HG02870 (cell line): ENCODE measurements at regions not wholly inside any gene's neighbourhood (a gene's known extent, or its start where the extent isn't known, plus 50 kb on each side); places are given as distances from the start of the nearest gene placed in this dataset.
"Not testable (repeated sequence)": the region's sequence is repeated elsewhere in the genome, so short reads cannot be mapped to it uniquely, and the experiment has no call there.

Source experiments
- ATAC-seq: cut with Tn5 transposase; IDR thresholded peaks from one replicate; pipeline ENCODE4 v1.9.1; 2021; ENCODE audit warnings: mild to moderate bottlenecking, moderate library complexity; ENCODE audit not compliant: unreplicated experiment

DNA sequence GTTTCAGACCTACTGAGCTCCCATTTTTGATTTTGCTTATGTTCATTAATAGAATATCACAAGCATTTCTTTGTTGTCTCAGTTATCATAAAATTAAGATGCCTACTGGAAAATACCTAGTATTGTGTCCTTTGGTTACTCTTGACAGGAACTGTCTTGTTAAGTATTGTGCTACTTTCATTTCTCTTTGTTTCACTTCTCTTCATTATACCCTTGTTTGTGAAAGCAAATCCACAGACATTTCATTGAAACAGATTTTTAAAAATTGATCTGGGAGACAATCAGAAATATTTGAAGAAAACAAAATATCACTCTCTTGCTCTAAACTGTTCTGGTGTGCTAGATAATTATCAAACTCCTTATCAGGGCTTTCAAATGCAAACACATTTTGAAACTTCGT is 290.5 kb upstream of the EYS start:
- ATAC-seq, result no peak

DNA sequence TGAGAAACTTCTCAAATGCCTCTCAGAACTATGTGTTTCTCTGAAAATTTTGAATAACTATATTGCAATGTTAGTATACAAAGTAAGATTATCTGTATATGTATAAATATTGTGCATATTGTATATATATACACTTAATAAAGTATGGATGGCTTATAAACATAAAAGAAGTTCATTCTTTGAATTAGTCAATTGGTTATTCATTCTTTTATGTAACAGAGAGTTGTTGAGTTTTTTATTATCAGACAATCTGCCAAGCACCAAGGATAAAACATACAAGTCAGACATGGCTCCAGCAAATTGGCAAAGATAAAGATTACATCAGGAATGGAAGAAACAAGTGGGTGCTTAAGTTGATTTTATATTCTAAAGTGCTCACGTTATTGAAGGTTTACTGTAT is 289.1 kb upstream of the EYS start:
- ATAC-seq, result no peak

DNA sequence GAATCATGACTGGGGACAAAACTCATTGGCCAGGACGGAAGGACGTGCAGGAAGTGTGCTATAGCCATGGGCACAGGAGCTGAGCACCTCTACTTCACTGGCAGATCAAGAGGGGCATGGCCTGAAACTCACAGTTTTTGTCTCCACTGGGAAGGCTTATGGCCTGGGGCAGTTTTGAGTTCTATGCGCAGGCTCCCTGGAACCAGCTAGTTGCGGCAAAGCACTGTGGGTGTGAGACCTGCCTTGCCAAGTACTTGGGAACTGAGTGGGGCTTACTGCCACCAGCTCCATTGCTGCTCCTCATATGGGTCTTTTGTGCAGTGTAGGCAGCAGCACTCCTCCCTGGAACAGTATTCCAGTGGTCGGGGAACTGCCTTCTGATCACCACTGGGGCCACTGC is 282.6 kb upstream of the EYS start:
- no peak for ATAC-seq

DNA sequence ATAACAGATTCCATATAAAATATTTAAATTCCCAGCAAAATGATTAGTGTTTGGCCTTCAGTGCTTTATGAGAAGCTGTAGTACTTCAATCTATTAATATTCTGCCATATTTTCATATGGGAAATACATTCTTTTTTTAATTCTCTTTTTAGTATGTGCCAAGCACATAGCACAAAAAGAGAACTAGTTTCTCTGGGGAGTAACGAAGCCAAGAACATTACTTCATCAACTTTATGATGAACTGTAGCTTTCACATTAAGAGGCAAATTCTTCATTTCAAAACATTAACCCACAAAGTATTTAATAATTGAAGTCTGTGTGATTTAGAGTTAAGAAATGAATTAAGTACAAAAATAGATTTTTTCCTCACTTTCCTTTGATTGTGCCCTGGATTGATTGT is 281.0 kb upstream of the EYS start:
- ATAC-seq, result no peak

- ATAC-seq, result no peak
These were observed 277.1 kb upstream of the EYS start for GRCh38 chr6:65984089-65984488.

DNA sequence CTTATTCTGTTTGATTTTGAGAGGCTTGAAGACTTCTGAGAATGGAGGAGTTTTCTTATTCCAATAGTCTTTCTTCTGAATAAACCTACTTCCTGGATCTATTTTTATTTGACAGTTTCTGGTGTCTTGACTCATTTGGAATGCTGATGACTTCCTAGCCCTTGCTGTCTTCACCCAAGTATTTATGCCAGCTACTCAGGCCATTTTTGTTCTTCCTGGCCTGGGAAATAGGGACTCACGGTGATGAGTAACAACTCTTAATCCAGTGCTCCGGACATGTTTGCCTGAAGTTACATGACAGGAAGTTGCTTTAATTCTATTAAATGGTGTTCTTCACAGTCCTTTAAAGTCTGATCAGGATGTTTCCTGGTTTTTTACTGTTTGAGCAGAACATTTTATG is 272.1 kb upstream of the EYS start:
- ATAC-seq, result no peak

GRCh38 chr6:65971252-65971651 is 264.2 kb upstream of the EYS start:
- not testable (repeated sequence) for ATAC-seq

GRCh38 chr6:65964261-65964660 is 257.2 kb upstream of the EYS start:
- ATAC-seq, result no peak

DNA sequence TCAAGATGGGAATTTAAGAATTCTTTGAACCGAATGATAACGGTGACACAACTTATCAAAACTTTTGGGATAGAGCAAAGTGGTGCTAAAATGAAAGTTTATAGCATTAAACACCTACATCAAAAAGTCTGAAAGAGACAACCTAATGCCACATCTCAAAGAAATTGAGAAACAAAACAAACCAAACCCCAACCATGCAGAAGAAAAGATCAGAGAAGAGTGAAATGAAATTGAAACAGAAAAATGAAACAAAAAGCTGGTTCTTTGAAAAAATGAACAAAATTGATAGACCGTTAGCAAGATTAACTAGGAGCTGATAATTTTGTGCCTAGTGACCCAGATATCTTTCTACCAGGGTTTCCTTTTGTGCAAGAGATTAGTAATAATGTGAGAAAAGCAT is 248.0 kb upstream of the EYS start:
- ATAC-seq, result no peak

GRCh38 chr6:65948062-65948461 is 241.0 kb upstream of the EYS start:
- ATAC-seq, result no peak

DNA sequence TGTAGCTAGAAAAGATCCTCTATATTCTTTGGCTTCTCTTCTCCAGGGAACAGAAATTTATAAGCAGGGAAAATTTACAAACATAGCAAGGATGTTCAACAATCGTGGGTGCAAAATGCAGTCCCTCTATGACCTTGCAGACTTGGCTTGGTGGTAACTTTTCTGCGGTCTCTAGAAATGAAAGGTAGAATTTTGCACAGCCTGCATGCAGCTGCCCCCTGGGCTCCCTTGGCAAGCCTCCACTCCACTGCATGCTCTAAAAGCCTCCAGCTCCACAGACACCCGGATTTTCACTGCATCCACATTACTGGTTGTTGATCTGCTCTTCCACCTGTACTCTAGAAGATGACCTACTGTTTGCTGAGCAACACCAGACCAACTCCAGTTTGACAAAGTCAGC is 236.5 kb upstream of the EYS start:
- no peak for ATAC-seq

- no peak for ATAC-seq
These were observed 236.0 kb upstream of the EYS start for GRCh38 chr6:65943051-65943450.

DNA sequence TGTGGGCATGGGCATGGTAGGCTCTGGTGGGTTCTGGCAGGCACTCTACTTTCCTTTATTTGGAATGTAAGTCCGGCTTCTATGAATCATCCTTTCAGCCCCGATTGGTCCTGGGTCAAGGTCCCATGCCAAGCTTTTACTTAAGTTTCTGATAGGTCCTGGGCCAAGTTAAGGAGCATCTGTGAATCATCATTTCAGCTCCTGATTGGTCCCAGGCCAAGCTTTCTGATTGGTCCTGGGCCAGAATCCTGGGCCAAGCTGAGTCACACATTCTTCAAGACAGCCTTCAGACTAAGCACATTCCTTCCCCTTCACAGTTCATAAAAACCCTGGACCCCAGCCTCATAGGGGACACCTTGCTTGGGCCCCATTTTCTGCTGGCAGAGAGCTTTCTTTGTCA is 231.0 kb upstream of the EYS start:
- no peak for ATAC-seq

- ATAC-seq, result no peak
These were observed 228.4 kb upstream of the EYS start for GRCh38 chr6:65935412-65935811.

- no peak for ATAC-seq
These were observed 226.4 kb upstream of the EYS start for GRCh38 chr6:65933390-65933789.

GRCh38 chr6:65927141-65927540 is 220.1 kb upstream of the EYS start:
- no peak for ATAC-seq

GRCh38 chr6:65924411-65924810 is 217.4 kb upstream of the EYS start:
- ATAC-seq, result no peak

GRCh38 chr6:65922049-65922448 is 215.0 kb upstream of the EYS start:
- no peak for ATAC-seq

DNA sequence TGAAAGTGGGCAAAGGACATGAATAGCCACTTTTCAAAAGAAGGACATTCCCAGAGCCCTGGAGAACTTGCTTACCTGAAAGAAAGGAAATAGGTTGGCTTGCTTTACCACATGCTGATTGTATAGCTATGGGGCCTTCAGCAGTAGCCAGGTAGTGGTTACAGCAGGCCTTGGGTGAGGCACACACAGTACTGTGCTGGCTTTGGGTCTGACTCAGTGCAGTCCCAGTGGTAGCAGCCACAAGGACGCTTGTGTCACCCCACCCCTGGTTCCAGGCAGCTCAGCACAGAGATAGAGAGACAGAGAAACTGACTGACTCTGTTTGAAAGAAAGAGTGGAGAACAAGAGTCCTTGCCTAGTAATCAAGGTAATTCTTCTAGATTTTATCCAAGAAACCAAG is 201.0 kb upstream of the EYS start:
- no peak for ATAC-seq

GRCh38 chr6:65903992-65904391 is 197.0 kb upstream of the EYS start:
- no peak for ATAC-seq

DNA sequence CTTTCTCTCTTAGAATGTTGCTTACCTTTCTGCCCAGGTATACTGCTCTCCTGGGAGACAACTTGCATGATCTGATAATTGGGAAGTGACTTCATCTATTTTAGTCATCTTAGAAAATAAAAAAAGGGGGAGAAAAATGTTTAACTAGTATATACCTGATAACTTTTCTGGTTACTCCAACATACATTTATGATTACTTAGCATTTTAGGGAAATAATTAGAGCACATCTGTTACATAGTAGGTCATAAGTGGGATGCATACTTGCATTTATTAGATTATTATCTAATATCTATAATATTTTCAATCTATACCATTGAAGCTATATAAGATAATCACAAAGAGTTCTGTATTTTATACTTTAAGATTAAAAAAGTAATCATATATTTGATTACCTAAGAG is 193.9 kb upstream of the EYS start:
- ATAC-seq, result no peak

DNA sequence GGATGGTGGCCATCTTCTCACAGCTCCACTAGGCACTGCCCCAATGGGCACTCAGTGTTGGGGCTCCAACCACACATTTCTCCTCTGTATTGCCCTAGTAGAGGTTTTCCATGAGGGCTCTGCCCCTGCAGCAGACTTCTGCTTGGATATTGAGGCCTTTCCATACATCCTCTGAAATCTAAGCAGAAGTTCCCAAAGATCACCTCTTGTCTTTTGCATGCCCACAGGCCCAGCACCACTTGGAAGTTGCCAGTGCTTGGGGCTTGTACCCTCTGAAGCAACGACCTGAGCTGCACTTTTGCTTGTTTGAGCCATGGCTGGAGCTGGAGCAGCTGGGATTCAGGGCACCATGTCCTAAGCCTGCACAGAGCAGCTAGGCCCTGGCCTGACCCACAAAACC is 189.1 kb upstream of the EYS start:
- no peak for ATAC-seq

GRCh38 chr6:65876668-65877067 is 169.6 kb upstream of the EYS start:
- no peak for ATAC-seq

DNA sequence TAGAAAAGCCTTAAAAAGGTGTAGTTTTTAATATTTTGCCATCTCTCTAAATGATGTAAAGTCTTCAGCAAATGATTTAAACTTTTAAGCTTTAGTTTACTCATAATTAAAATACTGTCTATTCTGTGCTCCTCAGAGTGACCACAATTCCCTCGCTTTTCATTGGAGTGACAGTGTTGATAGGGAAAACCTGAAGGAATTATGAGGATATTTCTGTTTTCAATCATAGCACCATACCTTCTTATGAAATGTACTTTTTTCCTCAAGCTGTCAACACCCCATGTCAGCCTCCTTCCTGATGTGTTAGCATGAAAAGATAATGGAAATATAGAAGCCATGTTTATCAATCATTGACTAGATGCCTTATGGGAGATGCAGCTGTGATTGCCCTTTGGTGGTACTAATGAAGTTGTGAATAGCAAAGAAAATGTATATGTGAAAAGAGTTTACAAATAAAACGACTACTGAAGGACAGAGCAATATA is 145.4 kb upstream of the EYS start:
- ATAC-seq, result no peak
